HG03159 (cell line): ENCODE measurements at regions not wholly inside any gene's neighbourhood (a gene's known extent, or its start where the extent isn't known, plus 50 kb on each side); places are given as distances from the start of the nearest gene placed in this dataset.

ENCODE experiments used
- ATAC-seq: cut with Tn5 transposase; IDR thresholded peaks from one replicate; pipeline ENCODE4 v1.9.1; 2021; ENCODE audit warnings: mild to moderate bottlenecking, moderate library complexity; ENCODE audit not compliant: unreplicated experiment

- no peak for ATAC-seq
Observed at GRCh38 chr5:63894690-63895089, 67.6 kb downstream of the HTR1A start.

- no peak for ATAC-seq
Observed at GRCh38 chr5:63878788-63879187, 83.5 kb downstream of the HTR1A start.

GRCh38 chr5:63877961-63878360 is 84.3 kb downstream of the HTR1A start:
- no peak for ATAC-seq

GRCh38 chr5:63860379-63860778 is 101.9 kb downstream of the HTR1A start:
- no peak for ATAC-seq

GRCh38 chr5:63854076-63854475 is 108.2 kb downstream of the HTR1A start:
- no peak for ATAC-seq

- no peak for ATAC-seq
Observed at GRCh38 chr5:63843190-63843589, 119.1 kb downstream of the HTR1A start.

GRCh38 chr5:63837437-63837836 is 124.8 kb downstream of the HTR1A start:
- ATAC-seq = no peak

- no peak for ATAC-seq
Observed at GRCh38 chr5:63831381-63831780, 130.9 kb downstream of the HTR1A start.

GRCh38 chr5:63825984-63826383 is 136.3 kb downstream of the HTR1A start:
- ATAC-seq = no peak

GRCh38 chr5:63823583-63823982 is 138.7 kb downstream of the HTR1A start:
- ATAC-seq = no peak

- ATAC-seq = no peak
Observed at GRCh38 chr5:63822614-63823013, 139.6 kb downstream of the HTR1A start.

- ATAC-seq = no peak
Observed at GRCh38 chr5:63820577-63820976, 141.7 kb downstream of the HTR1A start.

GRCh38 chr5:63812693-63813092 is 149.6 kb downstream of the HTR1A start:
- ATAC-seq = no peak

GRCh38 chr5:63811961-63812360 is 150.3 kb downstream of the HTR1A start:
- no peak for ATAC-seq

GRCh38 chr5:63811286-63811685 is 151.0 kb downstream of the HTR1A start:
- no peak for ATAC-seq

- no peak for ATAC-seq
Observed at GRCh38 chr5:63805151-63805550, 157.1 kb downstream of the HTR1A start.

- ATAC-seq = no peak
Observed at GRCh38 chr5:63803165-63803564, 159.1 kb downstream of the HTR1A start.

- ATAC-seq = no peak
Observed at GRCh38 chr5:63794979-63795378, 167.3 kb downstream of the HTR1A start.

- no peak for ATAC-seq
Observed at GRCh38 chr5:63794296-63794695, 167.9 kb downstream of the HTR1A start.

GRCh38 chr5:63774939-63775338 is 187.3 kb downstream of the HTR1A start:
- no peak for ATAC-seq

- ATAC-seq = peak; percentile 48
Observed at GRCh38 chr5:63768221-63768620, 194.0 kb downstream of the HTR1A start.

GRCh38 chr5:63760965-63761364 is 201.3 kb downstream of the HTR1A start:
- ATAC-seq = no peak

GRCh38 chr5:63743096-63743798 is 219.0 kb downstream of the HTR1A start:
- peak; percentile 65 for ATAC-seq
